Thoracic aorta (tissue), 2 donors: ENCODE measurements at regions not wholly inside any gene's neighbourhood (a gene's known extent, or its start where the extent isn't known, plus 50 kb on each side); places are given as distances from the start of the nearest gene placed in this dataset.

Experiments used
- ATAC-seq: fragments of 150-250 bp; one replicate; pipeline ENCODE4 v1.8.0; 2017; ENCODE audit warnings: low read depth; ENCODE audit not compliant: insufficient number of reproducible peaks, low FRiP score
- DNase-seq: peaks from one replicate; pipeline ENCODE4 v3.0.0-alpha.2; 2020; ENCODE audit warnings: low spot score
- H3K27ac ChIP-seq, 2 donors: fragments of 200-600 bp; sonication (generic); 1 replicate in 1 of 2; 2 replicates in 1 of 2; pipeline ENCODE4 v1.5.1; 2016; ENCODE audit warnings: mild to moderate bottlenecking in 2 of 2, moderate library complexity in 2 of 2
- H3K27me3 ChIP-seq: fragments of 200-600 bp; sonication (generic); replicated peaks from 2 replicates; pipeline ENCODE4 v1.6.0; 2016; ENCODE audit warnings: mild to moderate bottlenecking; ENCODE audit not compliant: insufficient read depth
- H3K36me3 ChIP-seq: fragments of 200-600 bp; sonication (generic); one replicate; pipeline ENCODE4 v1.5.1; 2016
- H3K4me1 ChIP-seq, 2 donors: fragments of 200-600 bp; sonication (generic); 1 replicate in 1 of 2; 2 replicates in 1 of 2; pipeline versions ENCODE4 v1.5.1 to v1.6.0; 2016; ENCODE audit warnings: low read depth in 2 of 2, mild to moderate bottlenecking in 1 of 2; ENCODE audit not compliant: control insufficient read depth in 1 of 2
- H3K4me3 ChIP-seq: fragments of 200-600 bp; sonication (generic); 2 replicates; pipeline ENCODE4 v1.5.1; 2016; ENCODE audit warnings: mild to moderate bottlenecking
- H3K9me3 ChIP-seq: fragments of 200-600 bp; sonication (generic); 2 replicates; pipeline ENCODE4 v1.5.1; 2016
- TF ChIP-seq, protein P1 (sequence below): fragments of 200-600 bp; sonication (generic); IDR thresholded peaks from one replicate; pipeline ENCODE4 v1.5.1; 2019; ENCODE audit warnings: antibody characterized with exemption

DNA sequence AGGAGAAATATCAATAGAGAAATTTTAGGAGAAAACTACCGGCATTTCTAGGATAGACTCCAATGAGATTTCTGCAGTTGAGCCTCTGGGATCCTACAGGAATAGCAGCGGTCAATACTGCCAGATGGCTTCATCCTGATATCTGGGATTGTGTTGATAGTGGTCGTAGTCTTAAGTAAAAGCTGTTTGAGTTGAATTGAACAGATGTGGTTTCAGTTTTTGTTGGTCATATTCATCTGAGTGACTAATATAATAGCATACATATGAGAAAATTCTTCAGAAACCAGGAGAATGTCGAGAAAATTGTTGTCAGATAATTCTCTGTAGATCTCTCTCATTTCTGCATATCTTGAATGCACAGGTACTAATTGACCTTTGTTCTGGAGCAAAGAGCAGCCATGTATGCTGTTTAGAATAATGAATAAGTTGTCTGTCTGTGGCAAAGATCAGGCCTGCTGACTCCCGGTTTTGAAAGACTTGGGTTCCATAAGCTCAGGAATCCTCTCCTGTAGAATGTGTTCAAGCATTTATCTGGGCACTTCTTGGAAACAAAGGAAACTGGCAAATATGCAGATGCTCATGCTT lies 288.1 kb downstream of the TMX3 start:
- Histone ChIP-seq H3K27me3 (no peaks in the 10 kb centered on the region), H3K4me1 (no peaks in the 10 kb centered on the region), H3K9me3 (no peaks in the 10 kb centered on the region), H3K36me3 (no peaks in the 10 kb centered on the region), H3K4me3 (no peak overlapping the region), H3K27ac (no peak overlapping the region)
- ATAC-seq: no peak
- TF ChIP-seq, protein P1, sequence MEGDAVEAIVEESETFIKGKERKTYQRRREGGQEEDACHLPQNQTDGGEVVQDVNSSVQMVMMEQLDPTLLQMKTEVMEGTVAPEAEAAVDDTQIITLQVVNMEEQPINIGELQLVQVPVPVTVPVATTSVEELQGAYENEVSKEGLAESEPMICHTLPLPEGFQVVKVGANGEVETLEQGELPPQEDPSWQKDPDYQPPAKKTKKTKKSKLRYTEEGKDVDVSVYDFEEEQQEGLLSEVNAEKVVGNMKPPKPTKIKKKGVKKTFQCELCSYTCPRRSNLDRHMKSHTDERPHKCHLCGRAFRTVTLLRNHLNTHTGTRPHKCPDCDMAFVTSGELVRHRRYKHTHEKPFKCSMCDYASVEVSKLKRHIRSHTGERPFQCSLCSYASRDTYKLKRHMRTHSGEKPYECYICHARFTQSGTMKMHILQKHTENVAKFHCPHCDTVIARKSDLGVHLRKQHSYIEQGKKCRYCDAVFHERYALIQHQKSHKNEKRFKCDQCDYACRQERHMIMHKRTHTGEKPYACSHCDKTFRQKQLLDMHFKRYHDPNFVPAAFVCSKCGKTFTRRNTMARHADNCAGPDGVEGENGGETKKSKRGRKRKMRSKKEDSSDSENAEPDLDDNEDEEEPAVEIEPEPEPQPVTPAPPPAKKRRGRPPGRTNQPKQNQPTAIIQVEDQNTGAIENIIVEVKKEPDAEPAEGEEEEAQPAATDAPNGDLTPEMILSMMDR: no peak
- DNase-seq: no peak

GRCh38 chr18:68418881-68419280 lies 296.0 kb downstream of the TMX3 start:
- H3K4me3 ChIP-seq: no peak overlapping the region
- H3K9me3 ChIP-seq: no peaks in the 10 kb centered on the region
- H3K4me1 ChIP-seq: no peaks in the 10 kb centered on the region
- TF ChIP-seq, protein P1: no peak
- H3K27me3 ChIP-seq: no peaks in the 10 kb centered on the region
- no peaks in the 10 kb centered on the region for H3K36me3 ChIP-seq
- ATAC-seq: no peak
- no peak for DNase-seq
- no peak overlapping the region for H3K27ac ChIP-seq

- ATAC-seq: no peak
- no peak for DNase-seq
- TF ChIP-seq, protein P1: no peak
Observed at GRCh38 chr18:68418226-68418868, 296.6 kb downstream of the TMX3 start.

DNA sequence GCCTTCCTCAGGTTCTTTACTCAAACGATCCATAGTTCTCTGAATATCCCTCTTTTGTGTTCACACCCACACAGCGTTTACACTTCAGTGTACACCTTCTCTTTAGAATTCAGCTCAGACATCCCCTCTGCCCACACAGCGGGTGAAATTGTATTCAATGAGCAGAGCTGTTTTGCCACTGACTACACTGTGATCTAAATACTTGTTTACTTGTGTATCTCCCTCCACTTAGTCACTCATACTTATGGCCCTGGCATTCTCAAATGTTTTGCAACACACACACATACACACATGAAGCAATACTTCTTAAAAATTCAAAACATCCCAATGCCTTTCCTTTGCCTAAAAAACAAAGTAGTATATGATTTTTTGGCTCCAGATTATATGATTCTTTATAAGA lies 297.1 kb downstream of the TMX3 start:
- no peak for ATAC-seq
- Histone ChIP-seq H3K9me3 (no peaks in the 10 kb centered on the region), H3K4me1 (no peaks in the 10 kb centered on the region), H3K27ac (no peak overlapping the region), H3K27me3 (no peaks in the 10 kb centered on the region), H3K36me3 (no peaks in the 10 kb centered on the region), H3K4me3 (no peak overlapping the region)
- TF ChIP-seq, protein P1: no peak
- DNase-seq: no peak

More at GRCh38 chr18:68418226-68418868, 296.6 kb downstream of the TMX3 start:
- no peaks in the 10 kb centered on the region for H3K9me3 ChIP-seq
- no peak overlapping the region for H3K27ac ChIP-seq
- H3K27me3 ChIP-seq: no peaks in the 10 kb centered on the region
- no peaks in the 10 kb centered on the region for H3K36me3 ChIP-seq
- H3K4me3 ChIP-seq: no peak overlapping the region
- H3K4me1 ChIP-seq: no peaks in the 10 kb centered on the region

DNA sequence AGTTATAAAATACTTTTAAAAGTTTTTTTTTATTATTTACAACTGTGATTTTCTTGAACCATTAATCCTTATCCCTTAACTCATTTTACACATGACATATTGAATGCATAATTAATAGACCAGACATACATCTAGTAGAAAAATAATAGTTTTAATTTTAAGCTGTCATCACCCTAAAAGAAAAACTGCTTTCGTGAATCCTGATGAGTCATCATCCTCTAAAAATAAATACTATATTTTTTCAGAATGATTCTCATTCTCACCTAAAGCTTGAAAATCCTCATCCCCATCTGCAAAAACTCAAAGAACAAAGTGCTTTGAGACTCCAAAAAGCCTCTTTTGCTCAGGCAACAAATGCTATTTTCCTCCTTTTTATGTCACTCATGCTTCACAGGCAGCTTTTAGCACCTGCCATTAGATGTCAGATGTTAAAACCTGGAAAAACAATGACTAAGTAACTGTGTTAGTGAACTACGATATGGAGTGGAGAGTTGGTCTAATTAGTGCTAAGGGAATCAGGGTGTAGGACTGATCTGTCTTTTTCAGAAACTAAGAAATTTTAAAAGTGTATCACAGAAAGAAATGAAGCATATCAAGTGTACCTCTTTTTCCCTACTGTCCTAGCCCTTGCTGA lies 297.6 kb downstream of the TMX3 start:
- Histone ChIP-seq H3K36me3 (no peaks in the 10 kb centered on the region), H3K4me1 (no peaks in the 10 kb centered on the region), H3K27me3 (no peaks in the 10 kb centered on the region), H3K27ac (no peak overlapping the region), H3K9me3 (no peaks in the 10 kb centered on the region), H3K4me3 (no peak overlapping the region)
- ATAC-seq (no peak), DNase-seq (no peak)
- TF ChIP-seq, protein P1: no peak
